ENCODE measurements at regions not wholly inside any gene's neighbourhood (a gene's known extent, or its start where the extent isn't known, plus 50 kb on each side); places are given as distances from the start of the nearest gene placed in this dataset.
"Not testable (repeated sequence)": the region's sequence is repeated elsewhere in the genome, so short reads cannot be mapped to it uniquely, and the experiment has no call there.

GRCh38 chr16:29191636-29192180 is 206.9 kb downstream of the LAT start:
- TF ChIP-seq, protein P1, sequence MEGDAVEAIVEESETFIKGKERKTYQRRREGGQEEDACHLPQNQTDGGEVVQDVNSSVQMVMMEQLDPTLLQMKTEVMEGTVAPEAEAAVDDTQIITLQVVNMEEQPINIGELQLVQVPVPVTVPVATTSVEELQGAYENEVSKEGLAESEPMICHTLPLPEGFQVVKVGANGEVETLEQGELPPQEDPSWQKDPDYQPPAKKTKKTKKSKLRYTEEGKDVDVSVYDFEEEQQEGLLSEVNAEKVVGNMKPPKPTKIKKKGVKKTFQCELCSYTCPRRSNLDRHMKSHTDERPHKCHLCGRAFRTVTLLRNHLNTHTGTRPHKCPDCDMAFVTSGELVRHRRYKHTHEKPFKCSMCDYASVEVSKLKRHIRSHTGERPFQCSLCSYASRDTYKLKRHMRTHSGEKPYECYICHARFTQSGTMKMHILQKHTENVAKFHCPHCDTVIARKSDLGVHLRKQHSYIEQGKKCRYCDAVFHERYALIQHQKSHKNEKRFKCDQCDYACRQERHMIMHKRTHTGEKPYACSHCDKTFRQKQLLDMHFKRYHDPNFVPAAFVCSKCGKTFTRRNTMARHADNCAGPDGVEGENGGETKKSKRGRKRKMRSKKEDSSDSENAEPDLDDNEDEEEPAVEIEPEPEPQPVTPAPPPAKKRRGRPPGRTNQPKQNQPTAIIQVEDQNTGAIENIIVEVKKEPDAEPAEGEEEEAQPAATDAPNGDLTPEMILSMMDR (IDR thresholded peaks at IDR 0.05) = not testable (repeated sequence)
- not testable (repeated sequence) for TF ChIP-seq POLR2A, EP300 (IDR thresholded peaks at IDR 0.05)

Data from tibial nerve (tissue), 4 donors.